GM12874 (cell line): ENCODE measurements at regions not wholly inside any gene's neighbourhood (a gene's known extent, or its start where the extent isn't known, plus 50 kb on each side); places are given as distances from the start of the nearest gene placed in this dataset.

ENCODE experiments used
- CTCF ChIP-seq: IDR thresholded peaks from 2 replicates; pipeline ENCODE4 v1.5.1; 2011; ENCODE audit warnings: low read depth, mild to moderate bottlenecking, control low read depth, low read length, moderate library complexity; ENCODE audit not compliant: insufficient read depth

- TF ChIP-seq CTCF: no peak
Measured at GRCh38 chr1:103348136-103348535, 177.4 kb upstream of the RNPC3 start.

GRCh38 chr1:103344930-103345329 is 180.6 kb upstream of the RNPC3 start:
- TF ChIP-seq CTCF: no peak

GRCh38 chr1:103341377-103341880 is 184.1 kb upstream of the RNPC3 start:
- no peak for TF ChIP-seq CTCF

- no peak for TF ChIP-seq CTCF
Measured at GRCh38 chr1:103337779-103338178, 187.7 kb upstream of the RNPC3 start.

- no peak for TF ChIP-seq CTCF
Measured at GRCh38 chr1:103336408-103336807, 189.1 kb upstream of the RNPC3 start.

- no peak for TF ChIP-seq CTCF
Measured at GRCh38 chr1:103333141-103333540, 192.4 kb upstream of the RNPC3 start.

- no peak for TF ChIP-seq CTCF
Measured at GRCh38 chr1:103327054-103327719, 198.3 kb upstream of the RNPC3 start.
